ENCODE measurements at regions not wholly inside any gene's neighbourhood (a gene's known extent, or its start where the extent isn't known, plus 50 kb on each side); places are given as distances from the start of the nearest gene placed in this dataset.

DNA sequence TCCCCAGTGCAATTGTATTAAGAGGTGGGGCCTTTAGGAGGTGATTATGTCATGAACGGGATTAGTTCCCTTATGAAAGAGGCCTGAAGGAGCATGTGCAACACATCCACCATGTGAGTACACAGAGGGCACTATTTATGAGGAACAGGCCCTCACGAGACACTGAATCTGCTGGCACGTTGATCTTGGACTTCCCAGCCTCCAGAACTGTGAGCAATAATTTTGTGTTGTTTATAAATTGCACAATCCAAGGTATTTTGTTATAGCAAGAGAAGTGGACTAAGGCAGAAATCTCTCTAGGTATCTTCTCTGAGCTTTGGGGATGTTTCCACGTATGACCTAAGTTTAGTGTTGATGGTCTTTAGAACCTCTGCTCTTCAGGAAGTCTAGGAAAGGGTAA is 149.3 kb upstream of the CBLB start:
- DNase-seq (ENCODE audit: extremely low read depth in 1 of 2, low read depth in 1 of 2) = no peak

- no peak for DNase-seq (ENCODE audit: extremely low read depth in 1 of 2, low read depth in 1 of 2)
These were observed 150.2 kb upstream of the CBLB start for GRCh38 chr3:106018929-106019550.

DNA sequence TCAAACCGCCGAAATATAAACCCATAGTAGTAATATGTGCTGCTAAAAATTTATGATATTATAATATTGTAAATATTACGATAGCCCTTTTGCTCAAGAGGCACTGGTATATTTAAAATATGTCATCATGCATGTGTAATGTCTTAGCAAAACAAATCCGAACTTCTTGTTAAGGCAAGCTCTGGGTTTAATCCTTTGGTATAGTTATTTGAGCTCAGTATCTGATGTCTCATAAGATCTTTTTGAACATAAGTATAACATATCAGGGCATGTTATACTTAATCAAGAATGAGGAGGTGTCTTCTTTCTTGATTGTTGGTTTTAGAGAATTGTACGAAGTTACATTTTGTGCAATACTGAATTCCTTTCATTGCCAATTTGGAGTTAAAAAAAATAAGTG is 154.1 kb upstream of the CBLB start:
- DNase-seq (ENCODE audit: extremely low read depth in 1 of 2, low read depth in 1 of 2) = no peak

GRCh38 chr3:106025151-106025722 is 156.4 kb upstream of the CBLB start:
- no peak for DNase-seq (ENCODE audit: extremely low read depth in 1 of 2, low read depth in 1 of 2)

- no peak for DNase-seq (ENCODE audit: extremely low read depth in 1 of 2, low read depth in 1 of 2)
These were observed 161.3 kb upstream of the CBLB start for GRCh38 chr3:106029954-106030626.

GRCh38 chr3:106030627-106030963 is 161.8 kb upstream of the CBLB start:
- DNase-seq (ENCODE audit: extremely low read depth in 1 of 2, low read depth in 1 of 2) = no peak

- DNase-seq (ENCODE audit: extremely low read depth in 1 of 2, low read depth in 1 of 2) = no peak
These were observed 163.7 kb upstream of the CBLB start for GRCh38 chr3:106032479-106032878.

DNA sequence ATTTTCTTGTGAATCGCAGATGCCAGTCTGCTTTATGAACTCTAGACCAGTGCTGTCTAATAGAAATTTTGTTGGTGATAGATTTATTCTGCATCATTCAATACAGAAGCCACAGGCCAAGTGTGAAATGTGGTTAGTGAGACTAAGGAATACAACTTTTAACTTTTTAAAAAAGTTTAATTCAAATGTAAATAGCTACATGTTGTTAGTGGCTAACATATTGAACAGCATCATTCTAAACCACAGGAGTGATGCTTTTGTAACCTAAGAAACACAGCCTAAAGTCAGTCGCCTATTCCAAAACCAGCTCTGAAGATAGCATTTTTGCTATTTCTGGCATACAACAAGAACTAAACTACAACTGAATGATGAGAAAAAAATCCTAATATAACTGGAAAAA is 164.8 kb upstream of the CBLB start:
- DNase-seq (ENCODE audit: extremely low read depth in 1 of 2, low read depth in 1 of 2) = no peak

- no peak for DNase-seq (ENCODE audit: extremely low read depth in 1 of 2, low read depth in 1 of 2)
These were observed 165.5 kb upstream of the CBLB start for GRCh38 chr3:106034313-106034712.

GRCh38 chr3:106035619-106036018 is 166.8 kb upstream of the CBLB start:
- DNase-seq (ENCODE audit: extremely low read depth in 1 of 2, low read depth in 1 of 2) = no peak

- no peak for DNase-seq (ENCODE audit: extremely low read depth in 1 of 2, low read depth in 1 of 2)
These were observed 167.9 kb upstream of the CBLB start for GRCh38 chr3:106036696-106037095.

DNA sequence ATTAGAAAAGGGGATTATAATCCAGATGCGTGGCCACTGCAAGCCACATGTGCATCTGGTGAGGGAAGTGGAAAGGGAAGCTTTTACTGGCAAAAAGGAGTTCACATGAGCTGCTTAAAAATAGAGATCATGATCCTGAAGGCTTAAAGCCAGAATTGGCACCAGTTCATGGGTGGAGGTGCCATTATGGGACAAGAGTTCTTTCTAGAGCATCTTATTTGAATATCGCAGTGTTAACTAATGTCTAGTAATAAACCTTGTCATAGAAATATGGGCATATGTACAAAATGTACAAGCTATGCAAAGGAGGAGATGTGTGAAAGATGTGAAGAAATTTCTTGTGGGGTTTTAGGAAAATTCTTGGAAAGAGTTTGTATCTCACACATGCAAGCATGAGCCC is 178.4 kb upstream of the CBLB start:
- no peak for DNase-seq (ENCODE audit: extremely low read depth in 1 of 2, low read depth in 1 of 2)

GRCh38 chr3:106048946-106049481 is 180.2 kb upstream of the CBLB start:
- no peak for DNase-seq (ENCODE audit: extremely low read depth in 1 of 2, low read depth in 1 of 2)

- DNase-seq (ENCODE audit: extremely low read depth in 1 of 2, low read depth in 1 of 2) = no peak
These were observed 181.0 kb upstream of the CBLB start for GRCh38 chr3:106049821-106050220.

DNA sequence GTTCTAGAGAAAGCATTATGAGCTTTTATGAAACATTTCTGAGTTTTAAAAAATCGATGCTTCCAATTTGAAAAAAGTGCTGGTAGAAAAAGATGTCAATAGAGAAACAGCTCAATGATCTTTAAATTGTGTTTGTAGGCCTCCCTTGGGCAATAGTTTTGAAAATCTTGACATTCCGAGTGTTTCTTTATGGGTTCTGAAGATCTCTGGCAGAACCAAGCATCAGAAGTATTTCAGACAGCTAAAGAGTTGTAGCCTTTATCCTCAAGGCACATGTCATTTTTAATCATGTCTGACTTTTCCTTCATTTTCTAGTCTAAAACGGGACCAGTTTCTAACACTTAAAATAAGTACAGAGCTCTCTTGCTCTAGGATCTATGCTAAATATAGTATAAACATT is 188.1 kb upstream of the CBLB start:
- no peak for DNase-seq (ENCODE audit: extremely low read depth in 1 of 2, low read depth in 1 of 2)

DNA sequence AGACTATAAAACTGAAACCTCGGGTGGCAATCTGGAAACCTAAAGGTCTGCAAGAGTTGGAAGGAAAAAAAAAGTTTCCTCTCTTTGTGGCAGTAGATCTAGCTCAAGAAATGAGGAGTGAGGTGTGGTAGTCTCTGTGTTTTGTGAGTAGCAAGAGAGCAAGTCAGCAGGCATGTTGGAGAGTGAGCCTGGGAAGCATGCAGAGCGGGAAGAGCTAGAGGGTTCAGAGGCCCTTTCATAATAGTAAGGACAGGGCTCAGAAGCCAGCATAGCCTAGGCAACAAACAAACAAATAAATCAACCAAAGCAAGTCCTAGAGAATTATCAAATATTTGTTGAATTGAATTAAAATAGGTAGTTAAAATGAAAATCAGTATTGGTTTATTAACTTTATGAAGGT is 189.7 kb upstream of the CBLB start:
- DNase-seq (ENCODE audit: extremely low read depth in 1 of 2, low read depth in 1 of 2) = no peak

DNA sequence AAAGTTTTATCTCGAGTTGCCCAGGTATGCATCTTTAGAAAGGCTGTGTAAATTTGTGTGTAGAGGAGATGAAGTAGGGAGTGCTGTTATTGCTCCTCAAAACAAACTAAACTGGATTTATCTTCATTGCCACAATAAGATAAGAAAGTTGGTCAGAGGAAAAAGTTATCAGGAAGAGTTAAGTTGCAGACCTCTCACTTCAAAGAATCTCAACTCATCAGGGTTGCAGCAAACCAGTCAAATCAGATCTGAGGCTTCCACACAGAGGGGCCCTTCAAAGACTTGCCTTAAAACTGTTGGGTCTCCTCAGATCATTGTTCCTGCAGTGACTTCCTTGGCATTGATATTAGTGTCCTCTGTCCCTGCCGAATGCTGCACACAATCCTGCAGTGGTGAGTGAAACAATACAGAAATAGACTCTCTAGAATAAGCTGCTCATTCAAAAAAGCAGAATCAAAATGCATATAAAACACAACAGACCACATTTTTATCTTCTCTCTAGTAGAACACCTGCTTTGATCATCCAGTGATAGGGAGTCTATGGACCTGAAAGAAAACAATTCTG is 191.2 kb upstream of the CBLB start:
- no peak for DNase-seq (ENCODE audit: extremely low read depth in 1 of 2, low read depth in 1 of 2)

- no peak for DNase-seq (ENCODE audit: extremely low read depth in 1 of 2, low read depth in 1 of 2)
These were observed 195.1 kb upstream of the CBLB start for GRCh38 chr3:106063909-106064308.

- DNase-seq (ENCODE audit: extremely low read depth in 1 of 2, low read depth in 1 of 2) = no peak
These were observed 197.0 kb upstream of the CBLB start for GRCh38 chr3:106065831-106066230.

DNA sequence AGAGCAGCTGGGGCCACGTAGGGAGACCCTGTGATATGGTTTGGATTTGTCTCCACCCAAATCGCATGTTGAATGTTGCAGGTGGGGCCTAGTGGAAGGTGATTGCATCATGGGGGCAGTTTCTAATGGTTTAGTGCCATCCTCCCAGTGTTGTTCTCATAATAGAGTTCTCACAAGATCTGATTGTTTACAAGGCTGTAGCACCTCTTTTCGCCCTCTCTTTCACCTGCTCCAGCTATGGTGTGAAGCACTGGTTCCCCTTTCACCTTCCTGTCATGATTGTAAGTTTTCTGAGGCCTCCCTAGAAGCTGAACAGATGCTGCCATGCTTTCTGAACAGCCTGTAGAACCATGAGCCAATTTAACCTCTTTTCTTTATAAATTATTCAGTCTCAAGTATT is 198.9 kb upstream of the CBLB start:
- DNase-seq (ENCODE audit: extremely low read depth in 1 of 2, low read depth in 1 of 2) = no peak

GRCh38 chr3:106068381-106068780 is 199.6 kb upstream of the CBLB start:
- DNase-seq (ENCODE audit: extremely low read depth in 1 of 2, low read depth in 1 of 2) = no peak

- DNase-seq (ENCODE audit: extremely low read depth in 1 of 2, low read depth in 1 of 2) = no peak
These were observed 200.0 kb upstream of the CBLB start for GRCh38 chr3:106068795-106069194.
